Fibroblast of lung (primary cell): ENCODE measurements at regions not wholly inside any gene's neighbourhood (a gene's known extent, or its start where the extent isn't known, plus 50 kb on each side); places are given as distances from the start of the nearest gene placed in this dataset.

Experiments
- EZH2 ChIP-seq: IDR thresholded peaks from 2 replicates; pipeline ENCODE4 v1.5.1; 2012; ENCODE audit warnings: low read length, control low read depth, mild to moderate bottlenecking; ENCODE audit errors: missing control alignments
- TF ChIP-seq, protein P1 (sequence below), 2 donors: IDR thresholded peaks in 1 of 2; conservative IDR thresholded peaks in 1 of 2; 1 replicate in 1 of 2; 2 replicates in 1 of 2; pipeline ENCODE4 v1.5.1; 2011 to 2012; ENCODE audit warnings: low read length in 2 of 2, control low read depth in 1 of 2, inconsistent platforms in 1 of 2, low read depth in 1 of 2, mild to moderate bottlenecking in 1 of 2

DNA sequence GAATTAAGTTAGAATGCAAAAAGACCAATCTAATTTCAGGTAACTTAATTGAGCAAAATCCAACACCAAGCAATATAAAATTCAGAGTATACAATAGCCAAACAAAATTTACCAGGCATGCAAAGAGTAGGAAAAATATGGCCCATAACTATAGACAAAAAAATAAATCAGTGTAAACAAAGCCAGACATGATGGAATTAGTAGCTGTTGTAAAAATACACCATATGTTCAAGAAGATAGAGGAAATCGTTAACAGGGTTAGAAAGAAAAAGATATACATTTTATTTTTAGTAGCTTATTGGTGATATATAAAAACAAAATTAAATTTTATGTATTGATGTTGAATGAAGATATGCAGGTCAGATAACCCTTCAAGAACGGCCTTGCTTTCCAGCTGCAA, 621.1 kb upstream of the MIR17HG start:
- TF ChIP-seq, protein P1, sequence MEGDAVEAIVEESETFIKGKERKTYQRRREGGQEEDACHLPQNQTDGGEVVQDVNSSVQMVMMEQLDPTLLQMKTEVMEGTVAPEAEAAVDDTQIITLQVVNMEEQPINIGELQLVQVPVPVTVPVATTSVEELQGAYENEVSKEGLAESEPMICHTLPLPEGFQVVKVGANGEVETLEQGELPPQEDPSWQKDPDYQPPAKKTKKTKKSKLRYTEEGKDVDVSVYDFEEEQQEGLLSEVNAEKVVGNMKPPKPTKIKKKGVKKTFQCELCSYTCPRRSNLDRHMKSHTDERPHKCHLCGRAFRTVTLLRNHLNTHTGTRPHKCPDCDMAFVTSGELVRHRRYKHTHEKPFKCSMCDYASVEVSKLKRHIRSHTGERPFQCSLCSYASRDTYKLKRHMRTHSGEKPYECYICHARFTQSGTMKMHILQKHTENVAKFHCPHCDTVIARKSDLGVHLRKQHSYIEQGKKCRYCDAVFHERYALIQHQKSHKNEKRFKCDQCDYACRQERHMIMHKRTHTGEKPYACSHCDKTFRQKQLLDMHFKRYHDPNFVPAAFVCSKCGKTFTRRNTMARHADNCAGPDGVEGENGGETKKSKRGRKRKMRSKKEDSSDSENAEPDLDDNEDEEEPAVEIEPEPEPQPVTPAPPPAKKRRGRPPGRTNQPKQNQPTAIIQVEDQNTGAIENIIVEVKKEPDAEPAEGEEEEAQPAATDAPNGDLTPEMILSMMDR (conservative IDR thresholded peaks at IDR 0.05 in 1 of 2, IDR thresholded peaks at IDR 0.05 in 1 of 2; ENCODE audit: low read depth in 1 of 2, low read length in 2 of 2), result no peak
- no peak for TF ChIP-seq EZH2
